Gastroesophageal sphincter (tissue), 3 donors: ENCODE measurements at regions not wholly inside any gene's neighbourhood (a gene's known extent, or its start where the extent isn't known, plus 50 kb on each side); places are given as distances from the start of the nearest gene placed in this dataset.

Source experiments
- CTCF ChIP-seq, 4 experiments: fragments of 200-600 bp in 2 of 4; fragments of 450-650 bp in 2 of 4; sonication (generic) in 1 of 4; IDR thresholded peaks; one replicate each; pipeline ENCODE4 v1.5.1; 2017 to 2019; ENCODE audit warnings: antibody characterized with exemption in 4 of 4, mild to moderate bottlenecking in 2 of 4, moderate library complexity in 2 of 4
- EP300 ChIP-seq: sonication (generic); formaldehyde crosslinking; IDR thresholded peaks from one replicate; pipeline ENCODE4 v1.6.1; 2017; ENCODE audit warnings: antibody characterized with exemption, mild to moderate bottlenecking
- POLR2A ChIP-seq, 2 donors: fragments of 450-650 bp; IDR thresholded peaks; one replicate each; pipeline ENCODE4 v1.6.1; 2017; ENCODE audit warnings: antibody characterized with exemption in 2 of 2, mild to moderate bottlenecking in 2 of 2, moderate library complexity in 1 of 2
- POLR2AphosphoS5 ChIP-seq: sonication (generic); formaldehyde crosslinking; IDR thresholded peaks from one replicate; pipeline ENCODE4 v1.6.1; 2017; ENCODE audit warnings: antibody characterized with exemption

- TF ChIP-seq CTCF (IDR thresholded peaks at IDR 0.05) (no peak), POLR2A (IDR thresholded peaks at IDR 0.05) (no peak), POLR2AphosphoS5 (no peak), EP300 (no peak)
Observed at GRCh38 chr7:47091141-47091540, 490.8 kb downstream of the TNS3 start.
